ENCODE measurements at regions not wholly inside any gene's neighbourhood (a gene's known extent, or its start where the extent isn't known, plus 50 kb on each side); places are given as distances from the start of the nearest gene placed in this dataset.
A peak's percentile ranks its signal among the peaks of the same experiment; 100 is the strongest.

DNA sequence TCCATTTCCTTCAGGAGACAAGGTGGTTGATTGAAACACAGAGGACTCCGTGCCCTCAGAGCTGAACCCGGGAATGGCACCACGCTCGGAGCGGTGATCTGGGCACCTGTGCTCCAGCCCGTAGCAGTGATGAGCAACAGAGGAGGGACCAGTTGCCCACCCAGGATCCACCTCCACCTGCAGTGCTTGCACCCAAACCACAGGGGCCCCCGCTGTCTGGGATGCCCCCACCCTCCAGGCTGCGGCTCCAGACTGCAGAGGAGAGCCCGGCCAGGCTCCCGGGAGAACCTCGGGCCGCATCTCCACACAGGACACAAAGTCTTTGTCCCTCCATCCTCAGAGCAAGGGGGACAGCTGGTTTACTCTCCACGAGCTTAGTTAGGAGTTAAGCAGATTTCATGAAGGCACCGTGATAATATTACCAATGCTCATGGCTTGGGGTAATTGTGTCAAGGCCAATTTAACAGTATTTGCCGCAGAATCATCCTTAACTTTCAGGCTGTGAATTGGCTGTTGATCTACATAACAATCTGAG, 100.6 kb downstream of the TNFAIP2 start:
- no peak for DNase-seq
- H3K27me3 Mint-ChIP-seq: peaks cover 40 to 67% of the 10 kb centered on the region in 2 donors
- CTCF ChIA-PET: no interaction called here

DNA sequence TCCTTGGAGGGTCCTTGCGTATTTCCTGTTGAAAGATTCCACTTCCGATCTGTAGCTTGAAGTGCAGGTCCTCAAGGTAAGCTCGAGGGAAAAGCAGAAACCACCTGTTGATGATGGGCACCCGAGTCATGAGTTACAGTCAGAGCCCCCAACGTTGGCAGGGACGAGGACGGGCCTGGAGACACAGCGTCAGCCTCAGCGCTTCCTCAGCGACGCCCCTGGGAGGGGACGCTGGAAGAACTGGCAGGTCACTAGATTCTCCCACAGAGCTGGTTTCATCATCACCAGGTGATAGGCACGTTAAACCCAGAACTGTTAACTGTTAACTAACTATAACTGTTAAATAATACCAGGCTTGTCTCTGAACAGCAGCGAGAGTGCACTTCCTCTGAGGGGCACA, 101.8 kb downstream of the TNFAIP2 start:
- CTCF ChIA-PET: no interaction called here

More for the DNA sequence above, 100.6 kb downstream of the TNFAIP2 start:
- Histone ChIP-seq H3K4me1 (ENCODE audit: insufficient read depth, low read length) (no peaks in the 10 kb centered on the region), H3K27me3 (ENCODE audit: insufficient read depth, low read length, poor library complexity, severe bottlenecking) (no peaks in the 10 kb centered on the region), H3K27ac (ENCODE audit: low read depth, low read length) (no peak overlapping the region), H3K36me3 (ENCODE audit: insufficient read depth, low read length) (no peaks in the 10 kb centered on the region), H3K4me3 (ENCODE audit: low read length) (no peak overlapping the region), H3K9me3 (ENCODE audit: low read length) (no peaks in the 10 kb centered on the region)
- H3K9me3 Mint-ChIP-seq: no peaks in the 10 kb centered on the region
- no peaks in the 10 kb centered on the region for H3K36me3 Mint-ChIP-seq
- no peak overlapping the region for H3K27ac Mint-ChIP-seq
- peaks cover 0 to 4% (median 2%) of the 10 kb centered on the region in 3 donors for H3K4me1 Mint-ChIP-seq
- POLR2A ChIA-PET: no interaction called here
- no peak overlapping the region for H3K4me3 Mint-ChIP-seq

DNA sequence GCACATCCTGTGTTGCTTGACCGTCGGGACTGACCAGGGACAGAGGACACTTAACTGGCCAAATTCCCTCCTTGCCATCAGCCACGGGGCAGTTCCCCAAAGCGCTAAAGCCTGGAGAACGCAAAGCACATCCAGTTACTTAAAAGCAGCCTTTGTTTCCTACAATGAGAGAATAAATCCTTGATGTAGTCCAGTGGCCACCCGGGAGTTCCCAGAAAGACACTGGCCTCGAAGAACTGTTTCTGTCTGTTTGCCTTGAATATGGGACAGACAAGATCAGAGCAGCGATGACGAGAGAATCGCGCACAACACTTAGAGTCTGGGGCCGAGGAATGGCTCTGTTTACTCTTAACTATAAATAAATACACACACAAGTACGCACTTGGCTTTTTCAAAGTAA, 102.2 kb downstream of the TNFAIP2 start:
- no peak overlapping the region for H3K27ac ChIP-seq (ENCODE audit: low read depth, low read length)
- H3K4me1 ChIP-seq (ENCODE audit: insufficient read depth, low read length): no peaks in the 10 kb centered on the region
- no peaks in the 10 kb centered on the region for H3K9me3 ChIP-seq (ENCODE audit: low read length)
- H3K27me3 Mint-ChIP-seq: peaks cover 31 to 61% of the 10 kb centered on the region in 2 donors
- ChIA-PET CTCF (no interaction called here), POLR2A (no interaction called here)
- no peak overlapping the region for H3K4me3 Mint-ChIP-seq
- H3K27ac Mint-ChIP-seq: no peak overlapping the region
- no peaks in the 10 kb centered on the region for H3K27me3 ChIP-seq (ENCODE audit: insufficient read depth, low read length, poor library complexity, severe bottlenecking)
- H3K36me3 ChIP-seq (ENCODE audit: insufficient read depth, low read length): no peaks in the 10 kb centered on the region
- no peaks in the 10 kb centered on the region for H3K4me1 Mint-ChIP-seq
- no peak for DNase-seq
- no peaks in the 10 kb centered on the region for H3K36me3 Mint-ChIP-seq
- H3K9me3 Mint-ChIP-seq: no peaks in the 10 kb centered on the region
- no peak overlapping the region for H3K4me3 ChIP-seq (ENCODE audit: low read length)

More for the DNA sequence above, 101.8 kb downstream of the TNFAIP2 start:
- H3K27ac ChIP-seq (ENCODE audit: low read depth, low read length): no peak overlapping the region
- H3K4me3 ChIP-seq (ENCODE audit: low read length): no peak overlapping the region
- DNase-seq: no peak
- Mint-ChIP-seq H3K4me1 (no peaks in the 10 kb centered on the region), H3K9me3 (no peaks in the 10 kb centered on the region), H3K27me3 (peaks cover 31 to 61% of the 10 kb centered on the region in 2 donors), H3K27ac (no peak overlapping the region), H3K36me3 (no peaks in the 10 kb centered on the region), H3K4me3 (no peak overlapping the region)
- POLR2A ChIA-PET: no interaction called here
- H3K4me1 ChIP-seq (ENCODE audit: insufficient read depth, low read length): no peaks in the 10 kb centered on the region
- H3K36me3 ChIP-seq (ENCODE audit: insufficient read depth, low read length): no peaks in the 10 kb centered on the region
- H3K9me3 ChIP-seq (ENCODE audit: low read length): no peaks in the 10 kb centered on the region
- H3K27me3 ChIP-seq (ENCODE audit: insufficient read depth, low read length, poor library complexity, severe bottlenecking): no peaks in the 10 kb centered on the region

DNA sequence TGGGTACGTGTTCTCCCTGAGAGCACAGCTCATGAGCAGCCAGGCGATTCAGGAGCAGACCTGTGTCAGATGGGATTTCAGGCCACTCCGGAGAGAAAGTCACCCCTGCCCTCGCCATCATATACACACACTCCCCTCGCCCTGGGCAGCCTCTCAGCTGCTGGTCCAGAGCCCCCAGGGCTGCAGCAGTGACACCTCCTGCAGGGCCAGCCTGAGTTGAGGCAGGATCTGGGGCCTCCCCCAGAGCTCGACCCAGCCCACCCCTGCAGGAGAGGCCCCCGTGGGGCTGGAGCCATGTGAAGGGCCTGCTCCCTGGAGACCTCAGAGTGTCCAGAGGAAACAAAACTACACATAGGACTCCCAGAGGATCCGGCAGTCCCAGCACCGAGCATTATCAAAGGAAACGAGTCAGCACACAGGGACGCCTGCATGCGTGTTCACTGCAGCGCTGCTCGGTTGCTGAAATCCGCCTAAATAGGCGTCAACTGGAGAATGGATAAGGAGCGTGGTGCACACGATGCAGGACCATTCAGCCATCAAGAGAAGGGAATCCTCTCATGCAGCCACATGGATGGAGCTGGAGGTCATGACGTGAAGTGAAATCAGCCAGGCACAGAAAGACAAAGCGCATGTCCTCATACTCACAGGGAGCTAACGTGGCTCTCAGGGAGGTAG, 104.0 kb downstream of the TNFAIP2 start:
- Histone ChIP-seq H3K27ac (ENCODE audit: low read depth, low read length) (no peak overlapping the region), H3K27me3 (ENCODE audit: insufficient read depth, low read length, poor library complexity, severe bottlenecking) (no peaks in the 10 kb centered on the region), H3K4me1 (ENCODE audit: insufficient read depth, low read length) (no peaks in the 10 kb centered on the region), H3K36me3 (ENCODE audit: insufficient read depth, low read length) (no peaks in the 10 kb centered on the region), H3K4me3 (ENCODE audit: low read length) (no peak overlapping the region), H3K9me3 (ENCODE audit: low read length) (no peaks in the 10 kb centered on the region)
- H3K27ac Mint-ChIP-seq: peak overlapping the region in 1 of 8 donors; percentile 75
- no peak overlapping the region for H3K4me3 Mint-ChIP-seq
- no peak for DNase-seq
- ChIA-PET POLR2A (no interaction called here), CTCF (no interaction called here)
- H3K27me3 Mint-ChIP-seq: peaks cover 20 to 48% of the 10 kb centered on the region in 2 donors
- H3K4me1 Mint-ChIP-seq: no peaks in the 10 kb centered on the region
- no peaks in the 10 kb centered on the region for H3K9me3 Mint-ChIP-seq
- H3K36me3 Mint-ChIP-seq: no peaks in the 10 kb centered on the region

DNA sequence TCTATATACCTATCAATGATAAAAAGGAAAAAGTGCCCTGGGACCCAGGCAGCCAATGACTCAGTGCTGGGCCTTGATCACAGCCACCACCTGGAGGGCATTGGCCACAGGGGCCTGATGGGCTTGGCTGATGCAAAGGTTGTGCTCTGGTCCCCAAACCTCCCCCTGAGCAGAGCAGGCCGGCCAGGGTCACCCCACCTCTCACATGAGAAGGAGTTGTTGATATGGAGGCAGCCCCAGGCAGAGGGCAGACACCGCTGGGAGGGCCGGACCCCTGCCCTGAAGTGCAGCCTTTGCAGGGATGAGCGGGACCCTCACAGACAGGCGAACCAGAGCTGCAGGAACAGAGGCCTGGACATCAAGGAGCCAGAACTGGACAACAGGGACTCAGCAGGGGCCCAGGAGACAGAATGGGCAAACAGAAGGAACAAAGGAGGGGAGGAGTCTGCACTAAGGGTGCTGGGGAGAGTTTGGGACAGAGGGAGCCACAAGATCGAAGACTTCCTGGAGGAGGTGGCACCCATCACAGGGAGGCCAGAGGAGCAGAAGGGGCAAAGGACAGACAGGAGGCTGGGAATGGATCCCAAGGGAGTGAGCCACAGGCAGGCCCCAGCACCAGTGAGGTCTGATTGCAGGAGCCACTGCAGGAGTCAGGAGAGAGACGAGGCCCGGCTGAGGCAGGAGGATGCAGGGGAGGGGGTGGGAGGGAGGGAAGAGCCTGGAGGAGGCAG, 105.0 kb downstream of the TNFAIP2 start:
- no peaks in the 10 kb centered on the region for H3K4me1 Mint-ChIP-seq
- H3K9me3 Mint-ChIP-seq: no peaks in the 10 kb centered on the region
- peaks cover 13 to 39% of the 10 kb centered on the region in 2 donors for H3K27me3 Mint-ChIP-seq
- Histone ChIP-seq H3K4me1 (ENCODE audit: insufficient read depth, low read length) (no peaks in the 10 kb centered on the region), H3K27me3 (ENCODE audit: insufficient read depth, low read length, poor library complexity, severe bottlenecking) (no peaks in the 10 kb centered on the region), H3K27ac (ENCODE audit: low read depth, low read length) (no peak overlapping the region), H3K36me3 (ENCODE audit: insufficient read depth, low read length) (no peaks in the 10 kb centered on the region), H3K9me3 (ENCODE audit: low read length) (no peaks in the 10 kb centered on the region), H3K4me3 (ENCODE audit: low read length) (no peak overlapping the region)
- POLR2A ChIA-PET: no interaction called here
- DNase-seq: no peak
- no peak overlapping the region for H3K4me3 Mint-ChIP-seq
- CTCF ChIA-PET: no interaction called here
- H3K36me3 Mint-ChIP-seq: no peaks in the 10 kb centered on the region
- H3K27ac Mint-ChIP-seq: no peak overlapping the region

DNA sequence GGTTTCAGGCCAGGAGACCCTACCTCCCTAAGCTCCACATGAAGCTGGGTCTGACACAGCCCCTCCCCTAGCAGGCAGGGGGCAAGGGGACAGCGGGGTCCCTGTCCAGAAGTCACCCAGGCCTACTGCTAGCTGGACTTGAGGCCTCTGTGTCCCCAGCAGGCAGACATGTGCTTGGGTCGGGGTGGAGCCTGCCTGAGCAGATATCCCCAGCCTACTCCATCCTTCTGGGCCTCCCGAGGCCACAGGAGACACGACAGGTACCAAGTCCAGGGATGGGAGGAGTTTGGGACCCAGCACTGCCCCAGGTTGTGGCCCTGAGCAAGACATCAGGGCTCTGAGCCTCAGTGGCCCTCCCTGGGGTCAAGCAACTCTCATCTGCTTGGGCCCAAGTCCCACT, 105.2 kb upstream of the EIF5 start:
- no peak overlapping the region for H3K4me3 ChIP-seq (ENCODE audit: low read length)
- Mint-ChIP-seq H3K4me3 (no peak overlapping the region), H3K27ac (no peak overlapping the region), H3K4me1 (no peaks in the 10 kb centered on the region), H3K9me3 (no peaks in the 10 kb centered on the region), H3K36me3 (no peaks in the 10 kb centered on the region), H3K27me3 (peaks cover 17 to 44% of the 10 kb centered on the region in 2 donors)
- POLR2A ChIA-PET: no interaction called here
- H3K9me3 ChIP-seq (ENCODE audit: low read length): no peaks in the 10 kb centered on the region
- CTCF ChIA-PET: no interaction called here
- H3K4me1 ChIP-seq (ENCODE audit: insufficient read depth, low read length): no peaks in the 10 kb centered on the region
- no peaks in the 10 kb centered on the region for H3K36me3 ChIP-seq (ENCODE audit: insufficient read depth, low read length)
- no peak for DNase-seq
- H3K27me3 ChIP-seq (ENCODE audit: insufficient read depth, low read length, poor library complexity, severe bottlenecking): no peaks in the 10 kb centered on the region
- H3K27ac ChIP-seq (ENCODE audit: low read depth, low read length): no peak overlapping the region

DNA sequence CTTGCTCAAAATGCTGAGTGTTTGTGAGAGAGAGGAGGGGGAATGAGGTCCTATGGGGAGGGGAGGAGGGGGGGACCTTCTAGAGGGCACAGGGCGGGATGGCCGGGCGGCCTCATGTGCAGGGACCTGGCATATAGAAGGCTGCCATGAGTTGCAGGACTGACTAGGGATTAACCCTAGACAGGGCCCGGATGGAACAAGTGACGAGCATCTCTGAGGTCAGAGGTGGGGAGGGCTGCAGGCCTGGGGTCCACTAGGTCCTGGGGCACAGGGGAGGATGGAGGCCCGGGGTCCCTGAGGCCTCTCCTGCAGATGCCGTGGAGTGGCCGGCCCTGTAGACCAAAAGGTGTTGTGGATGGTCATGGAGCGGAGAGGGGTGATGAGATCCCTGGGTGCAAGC, 104.0 kb upstream of the EIF5 start:
- no peaks in the 10 kb centered on the region for H3K9me3 Mint-ChIP-seq
- Histone ChIP-seq H3K9me3 (ENCODE audit: low read length) (no peaks in the 10 kb centered on the region), H3K27me3 (ENCODE audit: insufficient read depth, low read length, poor library complexity, severe bottlenecking) (no peaks in the 10 kb centered on the region), H3K4me1 (ENCODE audit: insufficient read depth, low read length) (no peaks in the 10 kb centered on the region), H3K36me3 (ENCODE audit: insufficient read depth, low read length) (no peaks in the 10 kb centered on the region), H3K27ac (ENCODE audit: low read depth, low read length) (no peak overlapping the region), H3K4me3 (ENCODE audit: low read length) (no peak overlapping the region)
- no peak overlapping the region for H3K4me3 Mint-ChIP-seq
- H3K36me3 Mint-ChIP-seq: no peaks in the 10 kb centered on the region
- H3K27ac Mint-ChIP-seq: no peak overlapping the region
- ChIA-PET CTCF (no interaction called here), POLR2A (no interaction called here)
- DNase-seq: no peak
- H3K4me1 Mint-ChIP-seq: no peaks in the 10 kb centered on the region
- H3K27me3 Mint-ChIP-seq: peaks cover 16 to 43% of the 10 kb centered on the region in 2 donors

DNA sequence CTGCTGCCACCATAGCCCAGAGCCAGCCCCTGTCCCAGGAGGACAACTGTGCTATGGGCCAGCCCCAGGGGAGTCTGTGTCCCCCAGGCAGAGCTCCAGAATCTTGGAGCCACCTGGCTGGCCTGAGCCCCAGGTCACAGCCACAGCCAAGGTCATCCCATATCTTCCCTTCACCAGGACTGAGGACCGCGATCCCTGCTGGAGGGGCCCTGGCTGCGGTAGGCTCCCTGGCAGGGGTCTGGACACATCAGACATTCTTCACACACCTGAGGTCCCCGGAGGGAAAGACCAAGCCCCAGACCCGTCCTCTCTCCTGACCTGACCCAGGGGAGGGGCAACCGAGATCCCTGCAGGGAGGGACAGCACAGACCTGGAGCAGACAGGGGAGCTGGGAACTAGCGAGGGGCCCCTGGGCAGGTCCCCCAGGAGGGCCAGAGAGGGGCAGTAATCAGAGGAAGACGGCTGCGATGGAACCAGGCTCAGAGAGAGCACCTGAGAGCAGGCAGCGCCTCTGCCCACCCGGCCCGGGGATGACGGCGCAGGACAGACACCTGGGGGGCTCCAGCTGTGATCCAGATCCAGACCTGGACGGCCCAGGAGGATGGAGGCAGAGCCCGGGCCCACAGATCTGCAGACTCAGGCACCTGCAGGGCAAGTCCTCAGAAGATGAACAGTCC, 103.2 kb upstream of the EIF5 start:
- Mint-ChIP-seq H3K4me1 (no peaks in the 10 kb centered on the region), H3K9me3 (no peaks in the 10 kb centered on the region), H3K27me3 (peaks cover 15 to 46% of the 10 kb centered on the region in 2 donors), H3K4me3 (no peak overlapping the region), H3K27ac (no peak overlapping the region), H3K36me3 (no peaks in the 10 kb centered on the region)
- Histone ChIP-seq H3K36me3 (ENCODE audit: insufficient read depth, low read length) (no peaks in the 10 kb centered on the region), H3K27me3 (ENCODE audit: insufficient read depth, low read length, poor library complexity, severe bottlenecking) (no peaks in the 10 kb centered on the region), H3K9me3 (ENCODE audit: low read length) (no peaks in the 10 kb centered on the region), H3K27ac (ENCODE audit: low read depth, low read length) (no peak overlapping the region), H3K4me3 (ENCODE audit: low read length) (no peak overlapping the region), H3K4me1 (ENCODE audit: insufficient read depth, low read length) (no peaks in the 10 kb centered on the region)
- ChIA-PET CTCF (no interaction called here), POLR2A (no interaction called here)
- DNase-seq: no peak

Measured in CD8-positive, alpha-beta memory T cell (primary cell).